Esophagus squamous epithelium (tissue), 5 donors: ENCODE measurements at regions not wholly inside any gene's neighbourhood (a gene's known extent, or its start where the extent isn't known, plus 50 kb on each side); places are given as distances from the start of the nearest gene placed in this dataset.

Experiments
- DNase-seq: peaks from one replicate; lab custom pipeline; 2025; lab: John Stamatoyannopoulos, UW
- H3K27ac ChIP-seq, 4 donors: fragments of 200-600 bp; sonication (generic); one replicate each; pipeline ENCODE4 v1.5.1; 2016 to 2019; ENCODE audit warnings: mild to moderate bottlenecking in 1 of 4
- H3K27me3 ChIP-seq, 4 donors: fragments of 200-600 bp; sonication (generic); 1 replicate in 3 of 4; 2 replicates in 1 of 4; pipeline versions ENCODE4 v1.5.1 to v1.6.0; 2017 to 2021; ENCODE audit warnings: antibody characterized with exemption in 1 of 4
- H3K36me3 ChIP-seq, 3 donors: fragments of 200-600 bp; sonication (generic); one replicate each; pipeline ENCODE4 v1.5.1; 2016 to 2019
- H3K4me1 ChIP-seq, 3 donors: fragments of 200-600 bp; sonication (generic); one replicate each; pipeline ENCODE4 v1.5.1; 2017 to 2019
- H3K4me3 ChIP-seq, 4 donors: fragments of 200-600 bp; sonication (generic); 1 replicate in 3 of 4; 2 replicates in 1 of 4; pipeline ENCODE4 v1.5.1; 2016 to 2019; ENCODE audit warnings: mild to moderate bottlenecking in 2 of 4, moderate library complexity in 1 of 4
- H3K9me3 ChIP-seq, 3 donors: fragments of 200-600 bp; sonication (generic); one replicate each; pipeline ENCODE4 v1.5.1; 2016 to 2019
- POLR2A ChIP-seq, 4 donors: fragments of 450-650 bp; IDR thresholded peaks; one replicate each; pipeline ENCODE4 v1.6.1; 2017; ENCODE audit warnings: antibody characterized with exemption in 4 of 4, mild to moderate bottlenecking in 4 of 4, moderate library complexity in 3 of 4
- WGBS, 2 donors: methylation state at CpG; one replicate each; pipeline ENCODE4 v1.1.5; 2018; 5-methylcytosine and 5-hydroxymethylcytosine counted together
- intact Hi-C: fragments of 100-400 bp; cut with DNase I; formaldehyde crosslinking; loops from one replicate; pipeline ENCODE4 v1.15.0; 2022
- TF ChIP-seq, protein P1 (sequence below), 6 experiments: fragments of 450-650 bp in 4 of 6; fragments of 200-600 bp in 2 of 6; sonication (generic) in 2 of 6; IDR thresholded peaks; one replicate each; pipeline ENCODE4 v1.5.1; 2016 to 2019; ENCODE audit warnings: antibody characterized with exemption in 6 of 6, mild to moderate bottlenecking in 4 of 6, moderate library complexity in 4 of 6
- donor health status: DM: yes; HTN: yes; CAD: no.

DNA sequence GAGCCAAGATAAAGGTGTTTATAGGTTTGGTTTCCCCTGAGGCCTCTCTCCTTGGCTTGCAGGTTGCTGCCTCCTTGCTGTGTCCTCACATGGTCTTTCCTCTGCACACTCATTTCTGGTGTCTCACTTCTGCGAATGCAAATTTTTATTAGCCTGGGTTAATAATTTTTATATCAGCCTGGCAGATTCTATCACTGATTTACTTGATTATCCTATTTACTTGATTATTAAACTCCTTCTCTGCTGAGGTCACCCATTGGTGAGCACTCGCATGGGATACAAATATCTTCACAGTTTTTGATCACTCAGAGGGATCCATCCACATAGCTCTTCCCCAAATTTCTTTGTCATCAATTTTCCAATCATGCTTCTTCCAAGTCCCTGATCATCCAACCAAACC is 90.9 kb upstream of the IGLL5 start:
- Histone ChIP-seq H3K4me1 (no peaks in the 10 kb centered on the region), H3K27me3 (peaks cover 0 to 26% (median 0%) of the 10 kb centered on the region in 4 donors), H3K9me3 (no peaks in the 10 kb centered on the region), H3K36me3 (no peaks in the 10 kb centered on the region), H3K27ac (no peak overlapping the region), H3K4me3 (no peak overlapping the region)
- intact Hi-C loops, result no loop called here
- DNase-seq, result no peak
- 57 to 89% methylated on average over 2 of the region's 2 CpGs for WGBS, 2 donors
- TF ChIP-seq, protein P1, sequence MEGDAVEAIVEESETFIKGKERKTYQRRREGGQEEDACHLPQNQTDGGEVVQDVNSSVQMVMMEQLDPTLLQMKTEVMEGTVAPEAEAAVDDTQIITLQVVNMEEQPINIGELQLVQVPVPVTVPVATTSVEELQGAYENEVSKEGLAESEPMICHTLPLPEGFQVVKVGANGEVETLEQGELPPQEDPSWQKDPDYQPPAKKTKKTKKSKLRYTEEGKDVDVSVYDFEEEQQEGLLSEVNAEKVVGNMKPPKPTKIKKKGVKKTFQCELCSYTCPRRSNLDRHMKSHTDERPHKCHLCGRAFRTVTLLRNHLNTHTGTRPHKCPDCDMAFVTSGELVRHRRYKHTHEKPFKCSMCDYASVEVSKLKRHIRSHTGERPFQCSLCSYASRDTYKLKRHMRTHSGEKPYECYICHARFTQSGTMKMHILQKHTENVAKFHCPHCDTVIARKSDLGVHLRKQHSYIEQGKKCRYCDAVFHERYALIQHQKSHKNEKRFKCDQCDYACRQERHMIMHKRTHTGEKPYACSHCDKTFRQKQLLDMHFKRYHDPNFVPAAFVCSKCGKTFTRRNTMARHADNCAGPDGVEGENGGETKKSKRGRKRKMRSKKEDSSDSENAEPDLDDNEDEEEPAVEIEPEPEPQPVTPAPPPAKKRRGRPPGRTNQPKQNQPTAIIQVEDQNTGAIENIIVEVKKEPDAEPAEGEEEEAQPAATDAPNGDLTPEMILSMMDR (IDR thresholded peaks at IDR 0.05), result no peak
- TF ChIP-seq POLR2A (IDR thresholded peaks at IDR 0.05), result no peak

DNA sequence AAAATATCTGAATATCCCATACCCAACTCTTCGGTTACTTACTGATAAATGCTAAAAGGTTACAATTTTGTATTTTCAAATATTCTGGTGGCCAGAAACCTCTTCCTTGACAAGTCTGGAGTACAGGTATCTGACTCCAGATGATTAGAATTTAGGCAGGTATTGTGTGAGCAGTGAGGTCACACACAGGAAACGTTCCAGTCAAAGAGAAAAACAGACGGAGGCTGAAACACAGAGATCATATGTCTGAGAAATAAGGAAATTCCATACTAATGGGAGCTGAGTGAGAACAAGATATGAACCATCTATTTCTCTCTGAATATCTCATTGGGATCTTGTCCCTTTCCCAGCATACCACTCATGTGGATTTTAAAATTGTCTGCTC is 89.4 kb upstream of the IGLL5 start:
- TF ChIP-seq, protein P1 (IDR thresholded peaks at IDR 0.05), result no peak
- TF ChIP-seq POLR2A (IDR thresholded peaks at IDR 0.05), result no peak
- no peak for DNase-seq
- no peaks in the 10 kb centered on the region for H3K4me1 ChIP-seq
- no peaks in the 10 kb centered on the region for H3K9me3 ChIP-seq
- peaks cover 0 to 31% (median 0%) of the 10 kb centered on the region in 4 donors for H3K27me3 ChIP-seq
- H3K36me3 ChIP-seq, result no peaks in the 10 kb centered on the region
- H3K4me3 ChIP-seq, result no peak overlapping the region
- intact Hi-C loops, result no loop called here
- 35 to 41% methylated on average over 3 of the region's 3 CpGs for WGBS, 2 donors
- no peak overlapping the region for H3K27ac ChIP-seq

DNA sequence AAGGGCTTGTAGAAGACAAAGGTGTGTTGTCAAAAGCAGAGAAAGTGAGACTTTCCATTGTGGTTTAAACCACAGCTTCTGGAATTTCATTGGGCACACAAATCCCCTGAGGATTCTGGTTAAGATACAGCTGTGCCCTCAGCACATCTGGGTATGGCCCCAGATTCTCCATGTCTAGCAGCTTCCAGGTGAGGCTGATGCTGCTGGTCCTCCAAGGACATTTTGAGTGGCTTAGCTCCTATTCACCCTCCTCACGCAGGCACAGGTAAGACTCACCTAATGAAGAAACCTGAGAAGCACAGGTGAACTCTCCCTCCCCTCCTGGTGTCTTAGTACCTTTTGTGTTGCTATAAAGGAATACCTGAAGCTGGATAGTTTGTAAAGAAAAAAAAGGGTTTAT is 88.9 kb upstream of the IGLL5 start:
- peaks cover 0 to 35% (median 0%) of the 10 kb centered on the region in 4 donors for H3K27me3 ChIP-seq
- no peak overlapping the region for H3K4me3 ChIP-seq
- TF ChIP-seq POLR2A (IDR thresholded peaks at IDR 0.05), result no peak
- TF ChIP-seq, protein P1 (IDR thresholded peaks at IDR 0.05), result no peak
- H3K27ac ChIP-seq, result no peak overlapping the region
- no peak for DNase-seq
- H3K4me1 ChIP-seq, result no peaks in the 10 kb centered on the region
- WGBS, 2 donors, result 40% methylated on average over 1 of the region's 1 CpG; no CpG with 5 or more reads in 1 of the 2 donors
- intact Hi-C loops, result no loop called here
- no peaks in the 10 kb centered on the region for H3K9me3 ChIP-seq
- H3K36me3 ChIP-seq, result no peaks in the 10 kb centered on the region

DNA sequence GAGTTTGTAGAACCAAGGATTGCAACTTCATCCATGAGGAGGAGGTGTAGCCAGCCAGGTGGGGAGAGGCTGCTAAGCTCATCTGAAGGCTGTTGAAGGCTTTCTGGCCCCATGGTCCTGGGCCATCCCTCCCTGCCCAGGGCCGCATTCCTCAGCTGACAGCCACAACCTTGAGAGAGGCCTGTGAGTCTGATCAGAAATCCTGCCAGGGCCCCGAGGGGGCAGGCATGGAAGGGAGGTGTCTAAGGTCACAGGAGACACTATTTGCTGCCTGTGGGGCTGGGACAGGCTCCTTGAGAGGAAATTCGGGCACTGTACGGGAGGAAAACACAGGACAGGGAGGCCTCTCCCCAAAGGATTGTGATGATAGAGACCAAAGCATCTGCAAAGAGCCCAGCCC is 88.1 kb upstream of the IGLL5 start:
- H3K4me1 ChIP-seq, result no peaks in the 10 kb centered on the region
- no peak overlapping the region for H3K4me3 ChIP-seq
- 37 to 58% methylated on average over 2 of the region's 4 CpGs for WGBS, 2 donors
- no peaks in the 10 kb centered on the region for H3K36me3 ChIP-seq
- intact Hi-C loops, result no loop called here
- H3K27ac ChIP-seq, result no peak overlapping the region
- H3K9me3 ChIP-seq, result no peaks in the 10 kb centered on the region
- DNase-seq, result no peak
- H3K27me3 ChIP-seq, result peaks cover 0 to 35% (median 0%) of the 10 kb centered on the region in 4 donors
- no peak for TF ChIP-seq POLR2A (IDR thresholded peaks at IDR 0.05)
- TF ChIP-seq, protein P1 (IDR thresholded peaks at IDR 0.05), result no peak

DNA sequence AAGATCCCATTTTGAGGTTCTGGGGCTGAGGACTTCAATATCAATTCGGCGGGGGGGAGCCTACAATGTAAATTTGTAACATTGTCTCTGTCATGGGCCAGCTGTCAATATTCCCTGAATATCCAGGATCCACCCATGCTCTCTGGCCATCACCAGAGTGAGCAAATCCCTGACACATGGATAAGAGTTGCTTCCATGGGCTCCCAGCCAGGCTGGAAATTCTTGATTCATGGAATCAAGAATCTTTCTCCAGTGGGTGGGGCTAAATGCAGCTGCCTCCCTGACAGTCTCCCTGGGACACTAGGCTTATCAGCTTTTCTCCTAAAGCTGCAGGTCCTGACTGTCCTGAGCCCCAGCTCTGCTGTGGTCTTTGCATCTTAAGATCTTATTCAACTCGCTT is 86.9 kb upstream of the IGLL5 start:
- H3K27me3 ChIP-seq, result peaks cover 0 to 35% (median 0%) of the 10 kb centered on the region in 4 donors
- intact Hi-C loops, result no loop called here
- H3K9me3 ChIP-seq, result no peaks in the 10 kb centered on the region
- DNase-seq, result no peak
- H3K27ac ChIP-seq, result no peak overlapping the region
- no peak overlapping the region for H3K4me3 ChIP-seq
- TF ChIP-seq, protein P1 (IDR thresholded peaks at IDR 0.05), result no peak
- TF ChIP-seq POLR2A (IDR thresholded peaks at IDR 0.05), result no peak
- 93 to 100% methylated on average over 1 to 3 of the region's 3 CpGs for WGBS, 2 donors
- no peaks in the 10 kb centered on the region for H3K36me3 ChIP-seq
- no peaks in the 10 kb centered on the region for H3K4me1 ChIP-seq
